NOMO-1 treated with DMSO at 0.1 percent for 48 hours (cell line): ENCODE measurements at regions not wholly inside any gene's neighbourhood (a gene's known extent, or its start where the extent isn't known, plus 50 kb on each side); places are given as distances from the start of the nearest gene placed in this dataset.

ENCODE experiments used
- DNase-seq: peaks from one replicate; lab custom pipeline; 2025; ENCODE audit not compliant: unreplicated experiment; lab: John Stamatoyannopoulos, UW

DNA sequence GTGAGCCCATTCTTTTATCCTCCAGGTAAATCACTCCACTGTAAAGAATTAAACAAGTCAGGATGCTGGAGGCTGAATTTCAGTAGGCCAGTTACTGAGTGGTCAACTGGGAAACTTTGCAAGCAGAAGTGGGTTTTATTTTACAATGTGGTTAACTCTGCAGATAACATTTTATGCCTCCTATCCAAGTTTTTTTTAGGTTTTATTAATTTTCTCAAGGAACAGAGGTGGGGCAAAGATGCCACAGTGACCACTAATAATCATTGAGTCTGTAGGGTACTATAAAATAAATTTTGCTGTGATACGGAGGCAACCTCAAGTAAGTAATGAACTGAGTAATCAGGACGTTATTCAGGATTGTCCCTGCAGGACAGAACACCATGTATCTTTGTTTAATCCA lies 599.9 kb downstream of the METTL15 start:
- DNase-seq = no peak

- no peak for DNase-seq
These were observed 596.6 kb downstream of the METTL15 start for GRCh38 chr11:28704801-28705200.

DNA sequence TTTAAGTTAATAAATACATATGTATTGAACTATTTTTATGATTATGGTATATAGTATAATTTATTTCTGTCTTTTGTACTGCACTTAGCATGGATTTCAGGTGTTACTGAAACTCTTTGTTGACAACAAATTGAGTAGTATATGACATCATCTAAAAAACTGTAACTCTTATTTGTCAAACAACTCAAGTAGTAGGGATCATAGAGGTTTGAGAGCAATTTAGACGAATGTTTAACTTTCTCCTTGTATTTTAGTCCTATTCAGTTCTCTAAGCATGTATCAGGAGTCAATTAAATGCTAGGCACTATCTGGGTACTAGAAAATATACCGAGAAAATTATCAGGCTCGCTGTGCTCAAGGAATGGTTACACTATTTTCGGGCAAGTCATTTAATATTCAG lies 595.2 kb downstream of the METTL15 start:
- no peak for DNase-seq

GRCh38 chr11:28702871-28703270 lies 594.7 kb downstream of the METTL15 start:
- no peak for DNase-seq

DNA sequence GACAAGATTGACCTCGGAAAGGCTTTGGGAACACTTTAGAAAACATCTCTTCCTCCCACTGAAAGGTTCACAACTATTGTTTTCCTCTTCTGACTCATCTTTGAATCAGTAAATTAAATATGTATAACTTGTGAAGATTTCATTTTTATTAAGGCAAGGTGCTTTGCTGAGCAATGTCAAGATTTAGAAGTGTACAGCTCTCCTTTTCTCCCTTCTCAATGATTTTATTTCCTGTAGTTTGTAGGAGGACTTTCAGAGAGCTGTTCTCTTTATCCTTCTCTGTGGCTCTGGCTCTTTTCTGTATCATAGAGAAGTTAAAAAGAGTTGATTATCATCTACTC lies 594.2 kb downstream of the METTL15 start:
- no peak for DNase-seq

DNA sequence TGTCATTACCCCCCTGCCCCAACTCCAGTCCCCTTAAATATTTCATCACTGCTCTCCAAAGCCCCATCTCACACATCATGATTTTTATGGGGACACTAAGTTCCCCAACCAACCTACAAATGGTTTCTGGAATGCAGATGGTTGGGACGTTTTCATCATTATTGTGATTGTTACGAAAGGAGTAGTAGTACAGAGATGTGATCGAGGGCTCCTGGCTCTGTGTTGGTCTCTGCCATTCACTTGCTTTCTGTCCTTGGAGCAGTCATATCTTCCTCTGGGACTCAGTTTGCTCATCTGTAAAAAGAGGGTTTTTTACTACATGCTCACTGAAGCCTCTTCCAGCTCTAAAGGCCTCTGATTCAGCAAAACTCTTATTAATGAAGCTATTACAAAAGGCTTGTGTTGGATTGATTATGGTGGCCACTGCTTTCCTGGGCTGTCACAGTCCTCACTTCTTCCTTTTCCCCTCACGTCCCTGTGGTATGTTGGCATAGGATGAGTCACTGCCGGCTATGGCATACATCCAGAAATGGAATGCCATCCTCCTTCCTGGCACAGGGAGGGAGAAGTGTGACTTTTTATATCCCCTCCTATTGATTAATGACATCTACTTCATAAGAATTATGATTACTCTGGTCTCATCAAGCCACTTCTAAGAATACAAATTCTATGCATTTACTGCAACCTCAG lies 593.7 kb downstream of the METTL15 start:
- DNase-seq = no peak

DNA sequence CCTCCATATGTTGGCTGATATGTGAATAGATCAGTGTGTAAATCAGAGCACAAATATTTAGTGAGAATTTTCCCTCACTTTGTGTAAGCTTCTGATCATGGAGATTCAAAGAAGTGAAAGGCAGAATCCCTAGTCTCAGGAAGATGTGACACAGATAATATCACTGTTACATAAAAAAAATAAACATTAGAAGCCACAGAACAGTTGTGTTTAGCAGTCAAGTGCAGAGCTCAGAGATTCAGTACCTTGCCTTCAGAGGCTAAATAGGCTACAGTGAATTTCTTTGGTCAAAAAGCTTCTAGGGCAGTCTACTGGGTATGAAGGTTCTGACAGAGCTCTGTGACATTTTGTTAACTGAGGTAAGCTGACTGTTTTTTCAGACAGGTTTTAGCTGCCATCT lies 591.5 kb downstream of the METTL15 start:
- DNase-seq = no peak

DNA sequence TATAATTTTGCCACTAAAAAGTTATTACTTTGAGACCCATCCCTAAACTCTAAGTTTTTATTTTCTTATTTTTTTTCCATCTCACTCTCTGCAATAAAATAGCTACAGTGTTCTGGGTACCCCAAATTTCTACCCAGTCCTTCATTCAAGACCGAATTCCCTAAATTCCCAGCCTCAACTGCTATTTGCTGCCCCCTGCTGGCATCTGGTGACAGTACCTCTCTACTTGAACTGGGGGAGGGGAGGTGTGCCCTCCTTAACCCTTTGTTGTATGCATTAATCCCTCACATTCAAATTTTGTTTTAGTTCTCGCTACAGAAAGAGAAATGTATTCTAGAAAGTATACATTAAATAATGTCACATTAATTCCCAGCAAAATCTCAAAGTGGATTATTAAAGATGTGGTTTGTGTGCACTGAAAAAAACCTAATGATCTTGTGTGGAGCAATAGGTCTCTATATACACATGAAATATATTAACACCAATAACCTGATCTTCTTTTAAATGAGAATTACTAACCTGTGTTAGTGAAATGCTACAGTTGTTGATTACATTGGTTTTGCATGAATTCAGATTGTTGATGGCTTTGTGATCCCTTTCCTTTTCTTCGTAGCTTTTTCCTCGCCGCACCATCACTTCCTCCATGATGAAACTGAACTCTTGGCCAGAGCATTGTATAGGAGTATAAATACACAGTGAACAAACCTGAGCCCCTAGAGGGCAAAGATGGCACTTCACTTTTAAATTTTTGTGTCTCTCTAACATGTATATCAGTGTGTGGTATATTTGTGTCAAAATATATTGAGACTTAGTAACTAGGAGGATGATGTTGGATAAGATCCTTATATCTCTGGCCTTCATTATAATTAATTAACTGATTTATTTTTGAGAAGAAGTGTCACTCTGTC lies 590.0 kb downstream of the METTL15 start:
- peak; percentile 27 for DNase-seq

DNA sequence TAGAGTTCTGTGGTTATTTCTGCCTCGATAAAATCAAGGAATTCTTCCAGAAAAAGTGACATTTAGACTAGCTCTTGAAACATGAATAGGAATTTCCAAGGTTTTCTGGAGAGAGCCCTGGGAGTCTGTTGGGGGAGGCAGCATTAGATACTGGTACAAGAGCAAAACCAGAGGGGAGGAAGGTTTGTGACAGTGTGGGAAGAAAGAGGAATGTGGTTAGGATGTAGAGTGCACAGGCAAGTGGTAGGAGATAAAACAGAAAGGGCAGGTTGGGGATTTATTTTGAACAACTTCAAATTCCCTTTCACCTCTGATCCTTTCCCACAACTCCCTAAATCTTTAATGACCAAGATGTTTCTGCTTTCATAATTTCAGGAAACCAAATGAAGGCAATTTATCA lies 588.4 kb downstream of the METTL15 start:
- DNase-seq = no peak

DNA sequence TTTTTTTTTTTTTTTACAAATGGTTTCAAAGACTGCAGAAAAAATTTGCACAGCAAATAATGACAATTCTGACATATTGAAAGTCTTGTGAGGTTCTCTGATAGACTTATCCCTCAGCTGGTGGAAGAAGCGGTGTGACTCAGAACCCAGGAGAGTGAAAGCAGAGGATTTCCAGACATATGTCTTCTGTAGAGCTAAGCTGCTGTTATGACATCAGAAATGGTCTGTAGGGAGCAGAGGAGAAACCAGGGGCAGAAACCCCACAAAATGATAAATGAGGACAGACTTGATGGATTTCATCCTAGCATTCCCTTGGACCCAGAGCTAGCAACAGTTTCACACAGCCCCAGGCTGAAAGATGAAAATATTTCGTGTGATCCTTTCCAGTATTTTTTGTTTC lies 582.6 kb downstream of the METTL15 start:
- no peak for DNase-seq

GRCh38 chr11:28684011-28684586 lies 575.9 kb downstream of the METTL15 start:
- DNase-seq = no peak

DNA sequence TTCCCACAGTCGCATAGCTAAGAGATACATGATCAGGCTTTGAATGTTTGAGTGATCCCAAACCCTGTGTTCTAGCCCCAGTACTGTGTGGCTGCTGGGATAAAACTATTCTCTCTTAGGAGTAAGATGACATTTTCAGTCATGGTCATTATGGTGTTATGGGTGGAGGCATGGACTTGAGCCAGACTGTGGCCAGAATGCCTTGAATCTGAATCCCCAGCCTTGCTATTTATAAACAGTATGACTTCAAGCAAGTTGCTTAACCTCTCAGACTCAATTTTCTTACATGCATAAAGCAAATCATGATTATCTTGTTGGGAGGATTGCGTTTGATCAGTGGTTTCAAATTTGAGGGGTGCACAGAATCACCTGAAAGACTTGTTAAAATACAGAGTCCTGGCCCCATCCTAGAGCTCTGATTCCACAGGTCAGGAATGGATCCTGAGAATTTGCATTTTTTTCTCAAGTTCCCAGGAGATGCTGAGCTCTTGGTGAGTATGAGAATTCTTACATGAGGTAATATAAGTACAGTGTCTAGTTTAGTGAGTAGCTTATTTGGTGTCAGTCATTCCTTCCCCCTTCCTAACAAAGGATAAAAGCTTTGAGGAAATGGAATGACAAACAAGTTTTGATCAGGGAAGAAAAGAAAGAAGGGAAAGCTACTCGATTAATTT lies 571.7 kb downstream of the METTL15 start:
- DNase-seq = no peak

- no peak for DNase-seq
These were observed 569.5 kb downstream of the METTL15 start for GRCh38 chr11:28677721-28678120.

DNA sequence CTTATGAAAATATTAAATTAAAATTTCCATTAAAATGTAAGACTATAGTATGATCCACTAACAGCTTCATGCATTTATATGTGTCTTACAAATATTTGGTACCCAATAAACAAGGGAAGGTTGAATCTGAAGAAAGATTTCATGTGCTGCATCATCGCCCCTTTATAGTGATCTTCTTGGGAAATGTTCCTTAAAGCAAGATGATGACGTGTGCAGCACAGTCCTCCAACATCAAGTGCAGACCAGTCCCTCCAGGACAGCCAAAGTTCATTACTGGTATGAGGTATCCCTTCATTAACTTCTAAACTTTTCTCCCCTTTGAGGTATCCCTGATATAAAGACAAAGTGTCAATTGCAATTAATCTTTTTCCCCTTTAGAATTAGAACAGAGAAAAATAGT lies 567.0 kb downstream of the METTL15 start:
- no peak for DNase-seq

DNA sequence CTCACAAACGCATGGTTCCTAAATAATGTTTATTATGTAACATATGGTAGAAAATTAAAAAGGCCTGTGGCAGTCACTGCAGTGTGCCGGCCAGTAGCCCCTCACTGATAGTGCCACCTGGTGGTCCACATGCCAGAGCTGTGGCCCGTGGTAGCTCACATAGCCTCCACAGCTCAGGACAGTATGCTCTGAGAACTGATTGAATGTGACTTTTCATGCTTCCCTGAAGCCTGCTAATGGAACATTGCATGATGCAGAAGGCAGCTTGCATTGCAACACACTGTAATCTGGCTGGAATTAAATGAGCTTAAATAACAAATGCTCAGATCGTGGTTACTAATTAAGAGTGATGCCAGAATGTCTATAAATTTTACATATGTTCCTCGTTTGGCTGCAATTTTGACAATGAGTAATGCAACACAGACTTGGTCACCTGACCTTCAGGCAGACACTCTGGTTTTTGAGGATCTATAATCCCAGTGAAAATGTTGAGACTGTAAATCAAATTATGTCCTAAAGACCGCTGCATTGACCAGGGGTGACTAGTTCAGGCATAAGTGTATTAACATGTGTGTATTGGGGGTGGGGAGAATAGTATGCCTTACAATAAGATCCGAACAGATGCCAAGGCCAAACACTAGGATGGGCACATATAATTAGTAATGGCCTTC lies 566.4 kb downstream of the METTL15 start:
- no peak for DNase-seq

- no peak for DNase-seq
These were observed 565.7 kb downstream of the METTL15 start for GRCh38 chr11:28673691-28674432.

DNA sequence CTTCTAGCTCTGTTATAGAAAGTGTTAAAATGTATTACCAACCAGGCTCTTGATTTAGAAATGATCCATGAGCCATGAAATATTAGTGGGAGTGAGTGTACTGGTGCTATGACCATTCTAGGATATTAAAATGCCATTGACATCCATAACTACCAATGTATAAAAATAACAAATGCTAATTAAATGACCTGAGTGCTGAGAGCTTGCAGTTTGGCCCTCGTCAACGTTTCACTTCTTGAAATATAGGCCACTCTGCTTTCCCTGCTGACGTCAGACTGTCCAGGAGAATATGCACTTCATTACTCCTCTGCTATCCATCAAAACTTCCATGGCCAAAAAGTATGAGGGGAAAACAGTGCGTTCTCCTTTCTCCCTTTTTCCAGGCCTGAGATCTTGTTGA lies 563.1 kb downstream of the METTL15 start:
- DNase-seq = no peak

DNA sequence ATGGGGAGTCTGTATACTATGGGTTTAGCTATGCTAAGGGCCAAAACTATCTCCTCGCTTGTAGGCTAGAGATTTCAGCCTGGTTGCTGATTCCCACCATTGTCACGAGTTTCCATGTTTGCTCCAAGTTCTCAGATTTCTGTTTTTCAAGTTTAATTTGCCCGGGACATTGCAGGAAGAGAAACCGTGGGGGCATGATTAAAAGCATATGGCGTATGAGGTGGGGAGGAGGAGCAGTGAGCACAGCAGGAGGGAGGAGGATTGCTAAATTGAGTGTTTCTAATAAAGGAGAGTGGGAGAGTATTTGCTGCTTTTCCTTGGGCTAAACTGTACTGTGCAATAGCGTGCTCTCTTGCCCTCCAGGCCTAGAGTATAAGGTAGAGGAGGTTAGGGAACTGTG lies 558.4 kb downstream of the METTL15 start:
- DNase-seq = no peak

GRCh38 chr11:28659716-28660348 lies 551.6 kb downstream of the METTL15 start:
- no peak for DNase-seq
